GM12892 (cell line): ENCODE measurements at regions not wholly inside any gene's neighbourhood (a gene's known extent, or its start where the extent isn't known, plus 50 kb on each side); places are given as distances from the start of the nearest gene placed in this dataset.

Experiments used
- POLR2A ChIP-seq: IDR thresholded peaks from 2 replicates; pipeline ENCODE4 v1.6.1; 2011; ENCODE audit warnings: low read depth, low read length, control low read depth
- POLR2AphosphoS5 ChIP-seq: IDR thresholded peaks from 2 replicates; pipeline ENCODE4 v1.6.1; 2011; ENCODE audit warnings: low read depth, low read length, control low read depth

DNA sequence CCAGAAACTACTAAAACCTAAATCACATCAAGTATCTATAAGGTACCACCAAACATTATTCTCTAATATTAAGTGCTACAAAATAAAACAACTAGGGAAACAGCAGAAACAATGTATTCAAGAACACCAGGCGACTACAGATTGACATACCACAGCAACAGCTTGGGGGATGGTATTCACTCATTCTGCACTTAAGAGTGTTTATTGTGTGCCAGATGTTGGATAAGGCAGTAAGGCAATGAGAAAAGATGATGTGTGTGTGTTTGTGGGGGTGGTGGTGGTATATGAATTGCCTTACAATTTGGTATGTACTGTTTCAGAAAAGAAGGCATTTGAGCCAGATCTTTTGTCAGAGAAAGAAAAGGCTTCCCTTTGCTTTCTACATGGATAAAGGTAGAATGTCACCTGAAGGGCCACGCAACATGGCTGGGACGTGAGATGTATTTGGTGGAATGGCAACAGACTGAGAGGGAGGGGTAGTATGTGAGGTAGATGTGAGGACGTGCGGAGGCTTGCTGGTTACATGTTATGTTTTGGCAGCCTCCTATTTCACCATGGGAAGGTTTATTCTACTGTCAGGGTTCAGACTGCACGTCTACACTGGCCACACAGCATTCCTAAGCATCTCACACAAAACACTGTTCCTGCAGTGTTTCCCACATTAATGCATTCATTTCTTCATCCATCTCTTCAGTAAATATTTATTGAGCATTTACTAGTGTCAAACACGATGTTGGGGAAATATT lies 300.7 kb downstream of the KLF12 start:
- TF ChIP-seq POLR2A (no peak), POLR2AphosphoS5 (no peak)
